Activated T-cell treated with anti-CD3 and anti-CD28 coated beads, Interleukin-2, amount 50 U/mL, for 48 hours (primary cell): ENCODE measurements at regions not wholly inside any gene's neighbourhood (a gene's known extent, or its start where the extent isn't known, plus 50 kb on each side); places are given as distances from the start of the nearest gene placed in this dataset.
"Not testable (repeated sequence)": the region's sequence is repeated elsewhere in the genome, so short reads cannot be mapped to it uniquely, and the experiment has no call there.

ENCODE experiments used
- DNase-seq, 2 experiments: peaks; one replicate each; pipeline ENCODE4 v3.0.0-alpha.2; 2020

DNA sequence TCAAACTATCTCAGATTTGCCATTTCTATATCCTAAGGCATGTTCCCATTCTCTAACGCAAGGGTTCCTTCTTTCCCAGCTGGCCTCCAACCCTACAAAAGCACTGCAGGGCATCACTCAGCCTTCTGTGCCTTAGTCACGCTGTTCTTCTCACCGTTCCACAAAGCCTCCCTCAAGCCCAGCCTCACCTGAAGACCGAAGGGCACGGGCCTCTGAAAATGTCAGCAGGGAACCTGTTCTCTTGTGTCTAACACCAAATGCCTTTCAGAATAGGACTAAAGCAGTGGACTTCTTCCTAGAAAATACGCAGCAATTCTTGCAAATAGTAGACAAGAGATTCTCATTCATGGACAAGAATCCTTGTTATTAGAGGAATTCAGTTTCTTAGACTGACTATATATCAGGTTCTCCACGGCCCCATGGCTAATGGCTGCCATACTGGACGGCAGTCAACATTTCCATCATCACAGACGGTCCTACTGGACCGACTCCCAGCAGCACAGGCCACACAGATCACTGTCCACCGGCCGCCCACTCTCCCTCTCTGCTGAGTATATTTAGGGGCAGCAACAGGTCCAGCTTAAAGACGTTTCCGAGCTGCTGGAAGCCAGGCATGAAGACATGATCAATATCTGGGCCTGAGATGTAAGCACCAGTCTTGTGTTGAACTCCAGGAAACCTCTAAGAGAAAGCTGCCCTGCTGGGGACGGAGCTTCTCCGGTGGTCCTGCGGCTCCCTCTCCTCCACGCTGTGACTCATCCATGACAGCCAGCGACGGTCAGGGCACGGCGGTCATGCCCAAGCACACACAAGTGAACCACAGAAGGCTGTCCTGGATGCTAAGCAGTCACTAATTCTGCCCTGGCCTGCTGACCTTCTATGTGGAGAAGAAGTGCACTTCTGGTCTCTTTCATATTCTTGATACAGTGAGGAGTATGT is 61.8 kb upstream of the TNK2 start:
- DNase-seq, result not testable (repeated sequence)

DNA sequence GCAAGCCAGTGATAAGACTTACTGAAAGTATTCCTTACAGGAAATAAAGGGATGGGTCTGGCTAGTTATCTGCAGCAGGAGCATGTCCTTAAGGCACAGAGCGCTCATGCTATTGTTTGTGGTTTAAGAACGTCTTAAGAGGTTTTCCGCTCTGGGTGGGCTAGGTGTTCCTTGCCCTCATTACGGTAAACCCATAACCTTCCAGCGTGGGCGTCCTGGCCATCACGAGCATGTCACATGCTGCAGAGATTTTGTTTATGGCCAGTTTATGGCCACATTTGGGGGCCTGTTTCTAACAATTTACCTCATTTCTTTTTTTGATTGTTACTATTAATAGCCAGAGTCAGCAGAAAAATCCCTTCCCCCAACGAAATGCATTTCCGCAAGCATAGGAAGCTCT is 61.0 kb upstream of the TNK2 start:
- not testable (repeated sequence) for DNase-seq

DNA sequence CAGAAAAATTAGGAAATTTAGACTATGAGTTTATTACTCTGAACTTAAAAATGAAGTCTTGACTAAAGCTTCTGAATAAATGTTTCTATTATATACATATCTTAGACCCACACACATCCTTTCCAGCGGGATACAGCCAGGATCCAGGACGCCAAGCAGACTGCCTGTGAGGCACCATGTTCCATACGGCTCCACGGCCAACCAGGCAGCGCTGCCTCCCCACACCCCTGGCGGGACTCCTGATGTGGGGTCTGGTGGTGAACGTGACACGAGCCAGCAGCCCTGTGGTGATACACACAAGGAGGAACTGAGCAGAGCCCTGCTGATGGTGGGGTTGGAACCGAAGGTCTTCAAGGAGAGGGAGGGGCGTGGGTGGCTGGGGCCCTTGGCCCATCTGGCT is 59.8 kb upstream of the TNK2 start:
- not testable (repeated sequence) for DNase-seq

DNA sequence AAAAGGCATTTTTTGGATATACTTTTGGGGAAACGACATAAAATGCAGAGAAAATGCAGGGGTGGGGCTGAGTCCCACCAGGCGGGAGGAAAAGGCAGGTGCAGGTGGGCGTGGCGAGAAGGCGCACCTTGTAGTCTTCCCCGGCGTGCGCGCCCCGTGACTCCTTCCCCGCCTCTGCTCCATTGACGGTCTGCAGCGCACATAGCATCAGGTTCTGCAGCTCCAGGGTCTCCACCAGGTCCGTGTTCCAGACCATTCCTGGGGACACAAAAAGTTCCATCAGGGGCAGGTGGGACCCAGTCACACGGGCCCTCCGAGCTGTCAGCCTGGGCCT is 59.0 kb upstream of the TNK2 start:
- DNase-seq, result not testable (repeated sequence)

GRCh38 chr3:195966563-195967386 is 58.4 kb upstream of the TNK2 start:
- peak in 1 of 2 experiments; percentile 9 for DNase-seq

- DNase-seq, result peak in 1 of 2 experiments; percentile 13
Observed at GRCh38 chr3:195965217-195965616, 56.9 kb upstream of the TNK2 start.

GRCh38 chr3:195964318-195965107 is 56.2 kb upstream of the TNK2 start:
- peak in 1 of 2 experiments; percentile 13 for DNase-seq

- DNase-seq, result not testable (repeated sequence)
Observed at GRCh38 chr3:195962222-195962621, 53.9 kb upstream of the TNK2 start.

DNA sequence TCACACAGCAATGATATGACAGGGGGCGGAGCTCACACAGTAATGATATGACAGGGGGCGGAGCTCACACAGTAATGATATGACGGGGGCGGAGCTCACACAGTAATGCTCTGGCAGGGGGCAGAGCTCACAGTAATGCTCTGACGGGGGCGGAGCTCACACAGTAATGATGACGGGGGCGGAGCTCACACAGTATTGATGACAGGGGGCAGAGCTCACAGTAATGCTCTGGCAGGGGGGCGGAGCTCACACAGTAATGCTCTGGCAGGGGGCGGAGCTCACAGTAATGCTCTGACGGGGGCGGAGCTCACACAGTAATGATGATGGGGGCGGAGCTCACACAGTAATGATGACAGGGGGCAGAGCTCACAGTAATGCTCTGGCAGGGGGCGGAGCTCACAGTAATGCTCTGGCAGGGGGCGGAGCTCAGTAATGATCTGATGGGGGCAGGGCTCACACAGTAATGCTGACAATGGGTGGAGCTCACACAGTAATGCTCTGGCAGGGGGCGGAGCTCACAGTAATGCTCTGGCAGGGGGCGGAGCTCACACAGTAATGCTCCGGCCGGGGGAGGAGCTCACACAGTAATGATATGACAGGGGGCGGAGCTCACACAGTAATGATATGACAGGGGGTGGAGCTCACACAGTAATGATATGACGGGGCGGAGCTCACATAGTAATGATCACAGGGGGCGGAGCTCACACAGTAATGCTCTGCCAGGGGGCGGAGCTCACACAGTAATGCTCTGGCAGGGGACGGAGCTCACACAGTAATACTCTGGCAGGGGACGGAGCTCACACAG is 52.8 kb upstream of the TNK2 start:
- DNase-seq, result peak; percentile 73 to 77

DNA sequence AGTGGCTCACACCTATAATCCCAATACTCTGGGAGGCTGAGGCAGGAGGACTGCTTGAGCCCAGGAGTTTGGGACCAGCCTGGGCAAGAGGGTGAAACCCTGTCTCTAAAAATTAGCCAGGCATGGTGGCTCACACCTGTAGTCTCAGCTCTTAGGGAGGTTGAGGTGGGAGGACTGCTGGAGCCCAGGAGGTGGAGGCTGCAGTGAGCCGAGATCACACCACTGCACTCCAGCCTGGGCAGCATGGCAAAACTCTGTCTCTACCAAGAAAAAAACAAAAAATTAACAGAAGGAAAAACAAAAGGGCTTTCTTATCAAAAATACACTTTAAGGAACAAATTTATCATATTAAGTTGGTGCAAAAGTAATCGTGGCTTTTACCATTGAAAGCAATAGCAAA is 51.8 kb upstream of the TNK2 start:
- DNase-seq, result peak in 1 of 2 experiments; percentile 10

DNA sequence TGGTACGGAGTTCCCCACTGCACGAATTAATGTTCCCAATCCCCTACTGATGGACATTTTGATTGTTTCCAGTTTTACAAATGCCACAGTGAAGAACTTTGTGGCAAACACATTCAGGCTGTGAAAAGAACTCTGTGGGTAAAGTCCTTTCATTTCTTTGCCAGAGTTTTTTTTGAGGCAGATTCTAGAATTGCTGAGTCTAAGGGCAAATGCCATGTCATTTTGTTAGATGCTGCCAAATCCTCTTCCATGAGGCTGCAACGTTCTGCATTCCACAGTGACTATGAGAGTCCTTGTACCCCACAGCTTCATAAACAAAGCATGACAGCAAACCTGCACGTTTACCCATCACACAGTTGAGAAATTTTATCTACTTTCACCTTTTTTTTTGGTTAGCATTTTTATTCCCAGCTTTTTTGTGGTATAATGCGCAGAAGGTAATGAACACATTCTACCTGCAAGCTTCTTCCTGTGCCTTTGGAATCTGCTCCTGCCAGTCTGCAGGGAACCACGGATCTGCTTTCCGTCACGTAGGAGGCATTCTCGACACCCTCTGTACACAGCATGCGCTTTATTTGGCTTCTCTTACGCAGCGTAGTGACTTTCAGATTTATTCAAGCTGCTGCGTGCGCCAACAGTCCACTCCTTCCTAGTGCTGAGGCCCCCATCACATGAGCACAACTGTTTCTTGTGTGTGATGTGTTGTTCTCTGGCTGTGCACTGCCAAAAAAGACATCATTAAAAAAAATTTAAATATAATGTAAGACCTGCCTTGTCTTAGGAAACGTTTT is 51.2 kb upstream of the TNK2 start:
- peak in 1 of 2 experiments; percentile 8 for DNase-seq

DNA sequence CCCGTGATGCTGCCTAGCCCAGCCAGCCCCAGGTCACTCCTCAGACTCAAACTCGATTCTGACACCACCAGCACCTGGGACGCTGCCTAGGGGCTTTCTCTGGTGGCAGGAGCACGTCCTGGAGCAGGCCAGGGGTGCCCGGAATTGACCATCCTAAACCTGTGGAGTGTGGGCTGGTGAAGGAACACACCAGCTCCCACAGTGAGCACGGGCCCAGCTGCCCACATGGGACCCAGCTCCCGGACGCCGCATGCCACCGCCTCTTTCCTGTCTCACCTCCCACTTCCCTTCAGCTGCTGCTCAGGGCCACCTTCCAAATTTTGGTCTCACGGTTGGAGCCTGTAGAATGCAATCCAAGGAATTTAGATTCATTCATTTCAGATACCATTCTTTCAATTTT is 50.4 kb upstream of the TNK2 start:
- peak in 1 of 2 experiments; percentile 17 for DNase-seq
